Suprapubic skin (tissue), 4 donors: ENCODE measurements at regions not wholly inside any gene's neighbourhood (a gene's known extent, or its start where the extent isn't known, plus 50 kb on each side); places are given as distances from the start of the nearest gene placed in this dataset.
A peak's percentile ranks its signal among the peaks of the same experiment; 100 is the strongest.

Source experiments
- DNase-seq, 2 donors: peaks; one replicate each; pipeline ENCODE4 v3.0.0-alpha.2; 2019; ENCODE audit warnings: low spot score in 2 of 2
- H3K27ac ChIP-seq: fragments of 200-600 bp; sonication (generic); one replicate; pipeline ENCODE4 v1.5.1; 2019
- H3K27me3 ChIP-seq: fragments of 200-600 bp; sonication (generic); one replicate; pipeline ENCODE4 v1.5.1; 2019
- H3K36me3 ChIP-seq: fragments of 200-600 bp; sonication (generic); one replicate; pipeline ENCODE4 v1.5.1; 2019
- H3K4me1 ChIP-seq: fragments of 200-600 bp; sonication (generic); one replicate; pipeline ENCODE4 v1.5.1; 2019
- H3K4me3 ChIP-seq: fragments of 200-600 bp; sonication (generic); one replicate; pipeline ENCODE4 v1.5.1; 2019; ENCODE audit warnings: mild to moderate bottlenecking
- H3K9me3 ChIP-seq: fragments of 200-600 bp; sonication (generic); one replicate; pipeline ENCODE4 v1.5.1; 2019
- CTCF ChIP-seq, 2 donors: fragments of 200-600 bp in 1 of 2; fragments of 450-650 bp in 1 of 2; sonication (generic) in 1 of 2; IDR thresholded peaks; one replicate each; pipeline ENCODE4 v1.5.1; 2016 to 2019; ENCODE audit warnings: antibody characterized with exemption in 2 of 2, mild to moderate bottlenecking in 1 of 2, moderate library complexity in 1 of 2
- EP300 ChIP-seq: sonication (generic); formaldehyde crosslinking; IDR thresholded peaks from one replicate; pipeline ENCODE4 v1.6.1; 2017; ENCODE audit warnings: antibody characterized with exemption
- POLR2A ChIP-seq, 2 donors: fragments of 450-650 bp; IDR thresholded peaks; one replicate each; pipeline ENCODE4 v1.6.1; 2017; ENCODE audit warnings: antibody characterized with exemption in 2 of 2, mild to moderate bottlenecking in 2 of 2, moderate library complexity in 2 of 2
- POLR2AphosphoS5 ChIP-seq, 3 donors: sonication (generic); formaldehyde crosslinking; IDR thresholded peaks; one replicate each; pipeline ENCODE4 v1.6.1; 2017; ENCODE audit warnings: antibody characterized with exemption in 3 of 3
- WGBS: methylation state at CpG from one replicate; pipeline ENCODE4 v1.1.5; 2018; 5-methylcytosine and 5-hydroxymethylcytosine counted together

DNA sequence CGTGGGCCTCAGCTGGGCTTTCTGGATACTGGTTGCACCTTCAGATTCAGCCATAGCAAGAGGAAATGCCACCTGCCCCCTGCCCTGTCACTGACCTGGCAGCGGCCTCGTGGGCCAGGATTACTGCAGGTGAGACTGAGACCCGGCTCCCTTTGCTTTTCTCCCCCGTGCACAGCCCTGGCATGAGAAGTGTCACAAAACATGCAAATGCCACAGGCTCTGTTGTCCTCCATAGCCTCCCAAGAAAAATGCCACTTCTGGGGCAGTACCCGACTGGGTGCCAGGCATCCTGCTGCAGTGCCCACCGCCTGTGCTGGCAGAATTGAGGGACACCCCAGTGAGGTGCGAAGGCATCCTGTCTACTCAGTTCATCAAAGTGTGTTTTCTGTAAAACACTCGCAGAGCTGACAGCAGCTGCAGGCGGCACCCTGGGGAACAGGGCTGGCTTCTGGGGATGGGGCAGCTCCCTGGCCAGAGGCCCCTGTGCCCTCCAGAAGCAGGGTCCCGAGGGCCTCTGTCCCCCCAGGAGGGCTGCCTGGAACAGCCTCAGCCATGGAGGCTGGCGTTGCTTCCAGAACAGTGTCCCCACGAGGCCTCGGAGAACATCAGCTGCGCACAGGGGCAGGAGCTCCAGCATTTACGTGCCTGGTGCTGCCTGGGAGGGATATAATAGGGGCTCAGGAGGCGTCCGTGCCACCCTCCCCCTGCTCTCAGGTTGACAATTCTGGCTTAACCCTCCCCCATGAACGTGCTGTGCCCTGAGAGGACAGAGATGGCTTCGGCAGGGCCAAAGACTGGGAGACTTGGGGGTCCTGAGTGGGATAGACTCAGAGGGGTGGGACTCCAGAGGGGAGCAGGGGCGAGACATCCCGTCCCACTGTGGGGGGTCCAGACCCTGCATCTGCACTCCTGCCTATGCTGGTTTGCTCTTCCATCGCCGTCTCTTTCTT lies 99.5 kb upstream of the NKX1-1 start:
- DNase-seq: no peak
- Histone ChIP-seq H3K4me1 (no peaks in the 10 kb centered on the region), H3K36me3 (no peaks in the 10 kb centered on the region), H3K27ac (no peak overlapping the region), H3K9me3 (no peaks in the 10 kb centered on the region), H3K27me3 (peaks cover 76% of the 10 kb centered on the region), H3K4me3 (no peak overlapping the region)
- TF ChIP-seq EP300: no peak
- TF ChIP-seq POLR2AphosphoS5 (IDR thresholded peaks at IDR 0.05): no peak
- no peak for TF ChIP-seq POLR2A (IDR thresholded peaks at IDR 0.05)
- TF ChIP-seq CTCF (IDR thresholded peaks at IDR 0.05): no peak
- 76% methylated on average over 15 of the region's 24 CpGs for WGBS

DNA sequence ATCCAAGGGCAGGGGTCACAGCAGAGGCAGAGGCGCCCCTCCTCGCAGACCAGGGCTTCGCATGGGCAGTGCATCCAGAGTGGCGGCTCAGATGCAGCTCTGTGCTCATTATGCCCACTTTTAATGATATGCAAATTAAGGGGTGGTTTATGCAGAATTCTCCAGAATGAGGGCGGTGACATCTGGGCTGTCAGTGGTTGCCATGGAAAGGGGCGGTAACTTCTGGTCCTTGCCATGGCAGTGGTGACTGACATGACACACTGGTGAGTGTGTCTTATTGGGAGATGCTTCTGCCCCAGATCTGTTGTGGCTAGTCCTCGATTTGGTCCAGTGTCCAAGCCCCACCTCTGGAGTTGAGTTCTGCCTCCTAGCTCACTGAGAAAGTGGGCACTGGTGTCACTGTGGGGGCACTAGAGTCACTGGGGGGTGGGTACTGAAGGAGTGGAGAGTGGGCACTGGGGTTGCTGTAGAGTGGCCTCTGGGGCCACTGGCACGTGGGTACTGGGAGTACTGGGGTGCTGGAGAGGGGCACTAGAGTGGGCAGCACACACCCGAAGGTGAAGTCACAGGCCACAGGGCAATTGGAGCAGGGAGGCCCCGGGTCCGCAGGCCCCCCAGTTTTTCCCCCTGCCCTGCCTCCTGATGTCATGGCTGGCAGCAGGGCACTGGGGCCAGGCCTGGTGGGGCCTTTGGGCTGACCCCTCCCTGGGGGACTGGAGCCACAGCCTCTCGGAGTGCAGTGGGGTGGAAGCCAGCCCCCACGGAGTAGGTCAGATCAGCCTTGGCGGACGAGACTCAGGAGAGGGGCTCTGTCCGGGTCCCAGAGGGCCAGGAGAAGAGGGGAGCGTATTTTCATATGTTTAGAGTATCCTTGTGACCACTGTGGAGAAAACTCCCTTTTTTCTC lies 98.6 kb upstream of the NKX1-1 start:
- H3K4me3 ChIP-seq: no peak overlapping the region
- no peak overlapping the region for H3K27ac ChIP-seq
- H3K9me3 ChIP-seq: no peaks in the 10 kb centered on the region
- 82% methylated on average over 16 of the region's 17 CpGs for WGBS
- no peaks in the 10 kb centered on the region for H3K36me3 ChIP-seq
- TF ChIP-seq CTCF (IDR thresholded peaks at IDR 0.05) (no peak), POLR2AphosphoS5 (IDR thresholded peaks at IDR 0.05) (no peak), EP300 (no peak), POLR2A (IDR thresholded peaks at IDR 0.05) (no peak)
- H3K27me3 ChIP-seq: peaks cover 79% of the 10 kb centered on the region
- DNase-seq: peak in 1 of 2 donors; percentile 49
- no peaks in the 10 kb centered on the region for H3K4me1 ChIP-seq

GRCh38 chr4:1503583-1504471 lies 97.6 kb upstream of the NKX1-1 start:
- peak; percentile 46 to 70 for DNase-seq
- Histone ChIP-seq H3K27ac (no peak overlapping the region), H3K4me3 (no peak overlapping the region), H3K9me3 (no peaks in the 10 kb centered on the region), H3K27me3 (peaks cover 71% of the 10 kb centered on the region), H3K4me1 (no peaks in the 10 kb centered on the region), H3K36me3 (no peaks in the 10 kb centered on the region)
- 90% methylated on average over 29 of the region's 37 CpGs for WGBS
- no peak for TF ChIP-seq EP300
- no peak for TF ChIP-seq CTCF (IDR thresholded peaks at IDR 0.05)
- TF ChIP-seq POLR2AphosphoS5 (IDR thresholded peaks at IDR 0.05): no peak

GRCh38 chr4:1502976-1503375 lies 96.7 kb upstream of the NKX1-1 start:
- 70% methylated on average over 11 of the region's 16 CpGs for WGBS
- Histone ChIP-seq H3K27me3 (peaks cover 66% of the 10 kb centered on the region), H3K9me3 (no peaks in the 10 kb centered on the region), H3K27ac (no peak overlapping the region), H3K4me3 (no peak overlapping the region), H3K36me3 (no peaks in the 10 kb centered on the region), H3K4me1 (no peaks in the 10 kb centered on the region)
- TF ChIP-seq CTCF (IDR thresholded peaks at IDR 0.05) (no peak), POLR2AphosphoS5 (IDR thresholded peaks at IDR 0.05) (no peak), EP300 (no peak), POLR2A (IDR thresholded peaks at IDR 0.05) (no peak)
- peak in 1 of 2 donors; percentile 64 for DNase-seq
